Esophagus squamous epithelium (tissue), 4 donors: ENCODE measurements at regions not wholly inside any gene's neighbourhood (a gene's known extent, or its start where the extent isn't known, plus 50 kb on each side); places are given as distances from the start of the nearest gene placed in this dataset.

Experiments used
- CTCF ChIP-seq, 6 experiments: fragments of 450-650 bp in 4 of 6; fragments of 200-600 bp in 2 of 6; sonication (generic) in 2 of 6; IDR thresholded peaks; one replicate each; pipeline ENCODE4 v1.5.1; 2016 to 2019; ENCODE audit warnings: antibody characterized with exemption in 6 of 6, mild to moderate bottlenecking in 4 of 6, moderate library complexity in 4 of 6
- POLR2A ChIP-seq, 4 donors: fragments of 450-650 bp; IDR thresholded peaks; one replicate each; pipeline ENCODE4 v1.6.1; 2017; ENCODE audit warnings: antibody characterized with exemption in 4 of 4, mild to moderate bottlenecking in 4 of 4, moderate library complexity in 3 of 4

GRCh38 chr2:176959614-176960013, 253.0 kb upstream of the HNRNPA3 start:
- TF ChIP-seq POLR2A (IDR thresholded peaks at IDR 0.05) (no peak), CTCF (IDR thresholded peaks at IDR 0.05) (no peak)
